NCI-H2029 (cell line): ENCODE measurements at regions not wholly inside any gene's neighbourhood (a gene's known extent, or its start where the extent isn't known, plus 50 kb on each side); places are given as distances from the start of the nearest gene placed in this dataset.

Source experiments
- DNase-seq: peaks from one replicate; lab custom pipeline; 2025; lab: John Stamatoyannopoulos, UW

GRCh38 chr12:19572920-19573558 lies 133.7 kb downstream of the AEBP2 start:
- peak; percentile 10 for DNase-seq

- no peak for DNase-seq
Observed at GRCh38 chr12:19573866-19574265, 134.6 kb downstream of the AEBP2 start.

- no peak for DNase-seq
Observed at GRCh38 chr12:19574601-19575000, 135.3 kb downstream of the AEBP2 start.

DNA sequence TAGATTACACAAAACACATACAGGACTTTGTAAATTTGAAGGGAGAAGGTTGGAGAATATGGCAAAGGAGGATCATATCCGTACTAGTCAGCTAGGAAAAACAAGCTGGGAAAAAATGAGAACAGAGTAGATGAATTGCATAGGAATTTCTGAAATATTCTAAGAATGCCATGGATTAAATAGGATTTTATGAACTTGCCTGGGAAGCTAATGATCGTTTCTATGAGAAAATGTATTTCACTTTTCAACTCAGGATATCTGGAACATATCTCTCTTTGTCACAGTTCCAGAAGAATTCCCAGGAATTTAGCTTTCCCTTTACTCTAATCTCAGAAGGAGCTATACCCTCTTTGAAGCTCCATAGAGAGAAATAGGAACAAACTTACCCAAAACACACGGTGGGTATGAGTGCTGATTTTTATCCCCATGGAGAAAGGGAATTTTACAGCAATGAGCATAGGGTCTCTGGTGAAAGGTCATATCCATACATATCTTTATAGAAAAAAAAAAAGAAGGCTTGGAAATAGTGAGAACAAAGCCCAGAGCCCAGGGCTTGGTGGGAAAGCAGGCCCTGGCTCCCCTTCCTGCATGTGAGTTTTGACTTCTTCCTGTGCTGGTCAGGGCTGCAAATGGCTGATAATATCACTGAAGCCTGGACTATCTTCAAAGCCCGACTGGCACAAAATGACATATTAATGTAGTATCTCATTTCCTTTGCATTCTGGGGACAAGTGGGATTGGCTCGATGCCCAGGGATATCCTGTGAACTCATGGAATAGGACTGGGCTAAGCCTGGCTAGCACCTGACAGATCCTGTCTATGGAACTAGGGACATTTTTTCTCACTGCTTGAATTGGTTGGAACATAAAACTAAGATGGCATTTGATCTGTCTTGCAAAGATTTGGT lies 136.3 kb downstream of the AEBP2 start:
- DNase-seq = peak; percentile 94

DNA sequence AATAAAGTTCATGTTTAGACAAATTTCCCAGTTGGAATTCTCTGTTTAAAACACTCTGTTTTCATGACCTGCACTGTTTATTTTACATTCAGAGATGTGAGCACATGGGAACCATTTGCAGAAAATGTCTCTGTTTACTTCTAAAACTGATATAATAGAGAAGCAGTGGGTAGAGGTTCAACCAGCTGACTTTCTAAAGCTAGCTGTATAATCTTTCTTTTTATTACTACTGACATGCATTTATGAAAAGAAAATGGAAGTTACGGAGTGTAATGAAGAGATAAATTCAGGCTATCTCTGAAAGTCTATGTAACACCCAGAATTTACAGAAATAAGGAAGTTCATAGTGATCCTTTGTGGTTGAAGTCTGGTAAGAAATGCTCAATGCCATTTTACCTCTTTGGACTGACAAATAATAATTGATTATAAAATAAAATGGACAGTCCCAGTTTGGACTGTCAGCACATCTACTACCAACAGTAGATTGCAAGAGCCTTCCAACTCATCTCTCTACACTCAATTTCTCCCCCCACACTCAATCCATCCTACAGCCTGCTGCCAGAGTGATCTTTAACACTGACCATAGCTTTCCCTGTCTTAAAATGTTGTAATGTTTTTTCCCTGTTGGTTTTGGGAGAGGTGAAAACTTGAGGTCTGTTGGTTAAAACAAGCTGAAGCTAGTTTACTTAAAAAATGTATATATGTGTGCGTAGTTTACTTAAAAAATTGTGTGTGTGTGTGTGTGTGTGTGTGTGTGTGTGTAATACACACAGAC lies 137.4 kb downstream of the AEBP2 start:
- DNase-seq = no peak

- DNase-seq = no peak
Observed at GRCh38 chr12:19577281-19577530, 137.9 kb downstream of the AEBP2 start.

- no peak for DNase-seq
Observed at GRCh38 chr12:19584732-19585131, 145.4 kb downstream of the AEBP2 start.

DNA sequence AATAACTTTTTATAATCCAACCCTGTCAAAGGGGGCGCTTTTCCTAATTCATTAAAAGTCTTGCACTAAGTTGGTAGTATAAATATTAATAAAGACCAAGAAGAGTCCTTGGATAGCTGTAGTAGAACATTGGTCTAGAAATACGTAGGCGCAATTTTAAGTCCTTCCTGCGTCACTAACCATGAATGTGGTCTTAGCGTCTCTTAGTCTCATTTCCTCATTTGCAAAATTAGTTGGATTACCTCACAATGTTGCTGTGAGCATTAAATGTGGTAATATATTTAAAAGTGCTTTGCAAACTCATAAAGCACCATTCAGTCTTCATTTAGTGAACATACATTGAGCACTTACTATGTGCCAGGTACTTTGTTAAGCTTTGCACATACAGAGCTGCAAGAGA lies 149.7 kb downstream of the AEBP2 start:
- no peak for DNase-seq

DNA sequence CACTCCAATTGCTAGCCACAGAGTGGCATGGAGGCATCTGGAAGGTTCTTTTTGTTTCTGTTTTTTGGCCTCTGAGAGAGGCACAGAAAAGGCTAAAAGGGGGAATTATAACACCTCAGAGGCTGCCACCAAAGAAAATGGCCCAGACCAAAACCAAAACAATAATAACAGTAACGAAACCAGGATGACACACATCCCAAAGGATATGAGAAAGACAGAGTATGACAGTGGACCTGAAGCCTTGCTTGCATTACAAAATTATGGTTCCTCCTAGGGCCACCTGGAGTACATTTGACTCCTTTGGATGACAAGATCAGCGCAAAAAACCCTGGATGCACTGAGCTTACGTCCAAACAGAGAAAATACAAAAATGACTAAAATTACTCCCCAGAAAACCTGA lies 152.7 kb downstream of the AEBP2 start:
- no peak for DNase-seq

- DNase-seq = no peak
Observed at GRCh38 chr12:19596434-19597166, 157.3 kb downstream of the AEBP2 start.

- DNase-seq = no peak
Observed at GRCh38 chr12:19597167-19598026, 158.1 kb downstream of the AEBP2 start.

DNA sequence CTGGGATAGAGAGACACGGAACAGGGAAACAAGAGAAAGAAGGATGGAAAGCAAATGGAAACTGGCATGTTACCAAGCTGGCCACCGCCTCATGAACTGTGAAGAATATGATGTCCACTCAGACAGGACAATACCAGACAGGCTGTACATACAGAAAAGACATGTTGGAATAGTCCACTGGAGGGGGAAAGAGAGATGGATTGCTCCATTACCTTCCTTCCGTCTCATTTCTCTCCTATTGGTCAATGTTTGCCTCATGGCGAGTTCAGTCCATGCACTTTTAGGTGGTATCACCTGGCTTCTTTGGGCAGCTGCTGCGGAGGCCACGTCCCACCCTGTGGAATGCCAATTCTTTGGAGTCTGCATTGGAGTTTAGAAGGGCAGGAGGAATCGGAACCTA lies 166.4 kb downstream of the AEBP2 start:
- no peak for DNase-seq

DNA sequence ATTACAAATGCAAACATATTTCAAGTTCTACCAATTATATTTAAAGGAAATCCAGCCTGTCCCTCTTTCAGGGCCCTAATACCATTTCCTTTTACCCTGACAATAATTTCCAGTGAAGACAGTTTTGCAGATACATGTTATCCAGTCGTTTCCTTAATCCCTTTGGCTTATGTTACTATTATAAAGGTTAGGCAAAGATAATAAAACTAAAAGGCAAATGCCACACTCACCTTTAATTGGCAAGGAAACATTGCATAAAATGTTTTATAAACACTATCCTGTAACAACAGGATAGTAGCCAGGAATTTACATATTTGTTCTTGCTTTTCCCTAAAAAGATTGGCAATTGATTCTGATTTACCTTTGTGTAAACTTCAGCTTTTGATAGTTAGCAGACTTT lies 168.7 kb downstream of the AEBP2 start:
- no peak for DNase-seq

- no peak for DNase-seq
Observed at GRCh38 chr12:19613051-19613535, 173.8 kb downstream of the AEBP2 start.

GRCh38 chr12:19614601-19615383 lies 175.5 kb downstream of the AEBP2 start:
- no peak for DNase-seq

DNA sequence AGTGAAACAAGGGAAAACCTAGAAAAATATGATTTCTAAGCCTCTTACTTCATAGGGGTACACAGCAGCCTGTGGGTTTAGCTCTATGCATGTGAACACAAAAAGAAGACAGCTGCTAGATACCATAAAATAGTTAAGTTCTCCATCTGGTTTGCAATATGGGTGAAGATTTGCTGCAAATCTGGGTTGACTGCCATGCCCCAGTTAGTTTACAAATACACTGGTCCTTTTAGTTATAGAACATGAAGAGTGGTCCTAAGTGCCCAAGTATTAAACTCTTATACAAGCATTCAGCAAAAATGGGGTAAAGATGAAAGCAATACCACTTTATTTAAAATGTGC lies 176.1 kb downstream of the AEBP2 start:
- no peak for DNase-seq

- DNase-seq = no peak
Observed at GRCh38 chr12:19616781-19617180, 177.5 kb downstream of the AEBP2 start.

- no peak for DNase-seq
Observed at GRCh38 chr12:19620222-19620621, 180.9 kb downstream of the AEBP2 start.

DNA sequence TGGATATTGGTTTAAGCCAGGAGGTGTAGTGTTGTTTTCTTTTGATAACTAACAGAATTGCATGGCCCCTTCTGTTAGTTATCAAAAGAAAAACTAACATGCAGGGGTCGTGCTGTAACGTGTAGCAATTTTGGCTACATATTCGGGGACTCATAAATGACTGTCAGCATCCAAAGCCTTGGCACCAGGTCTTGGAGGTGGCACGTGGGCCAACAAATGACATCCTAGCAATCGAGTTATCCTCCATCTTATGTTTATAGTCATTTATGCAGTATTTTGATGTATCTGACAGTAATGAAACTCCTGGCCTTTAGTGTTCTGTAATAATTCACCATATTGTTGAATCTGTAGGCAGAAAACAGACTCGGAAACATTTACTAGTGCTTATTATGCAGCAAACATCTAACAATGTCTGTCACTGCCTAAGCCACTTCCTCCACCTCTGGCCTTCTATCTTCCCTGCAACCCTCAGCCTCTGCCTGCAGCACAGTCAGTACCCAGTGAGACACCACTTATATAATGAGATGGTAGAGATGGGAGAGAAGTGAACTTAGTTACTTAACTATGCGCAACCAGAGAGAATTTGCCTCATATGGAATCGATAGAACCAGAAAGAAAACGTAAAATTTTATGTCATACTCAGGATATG lies 184.6 kb downstream of the AEBP2 start:
- no peak for DNase-seq

GRCh38 chr12:19624491-19624890 lies 185.2 kb downstream of the AEBP2 start:
- DNase-seq = no peak
